ENCODE measurements at regions not wholly inside any gene's neighbourhood (a gene's known extent, or its start where the extent isn't known, plus 50 kb on each side); places are given as distances from the start of the nearest gene placed in this dataset.
"Not testable (repeated sequence)": the region's sequence is repeated elsewhere in the genome, so short reads cannot be mapped to it uniquely, and the experiment has no call there.

GRCh38 chr4:12487000-12487399 lies 997.1 kb downstream of the RAB28 start:
- H4K20me1 ChIP-seq (ENCODE audit: insufficient read depth, low read length), result no peaks in the 10 kb centered on the region
- TF ChIP-seq CTCF (IDR thresholded peaks at IDR 0.05; ENCODE audit: low read depth, low read length) (no peak), EZH2phosphoT487 (IDR thresholded peaks at IDR 0.05; ENCODE audit: low read depth) (no peak)
- no peaks in the 10 kb centered on the region for H3K79me2 ChIP-seq (ENCODE audit: low read length)

GRCh38 chr4:12472087-12472486 lies 1012.1 kb downstream of the RAB28 start:
- no peaks in the 10 kb centered on the region for H3K79me2 ChIP-seq (ENCODE audit: low read length)
- TF ChIP-seq EZH2phosphoT487 (IDR thresholded peaks at IDR 0.05; ENCODE audit: low read depth), result no peak
- TF ChIP-seq CTCF (IDR thresholded peaks at IDR 0.05; ENCODE audit: low read depth, low read length), result no peak
- no peaks in the 10 kb centered on the region for H4K20me1 ChIP-seq (ENCODE audit: insufficient read depth, low read length)
- H3K9me3 ChIP-seq (ENCODE audit: insufficient read depth, low read length), result no peaks in the 10 kb centered on the region
- no peaks in the 10 kb centered on the region for H3K36me3 ChIP-seq (replicated peaks; ENCODE audit: low read depth, low read length)
- no peak overlapping the region for H3K9ac ChIP-seq (ENCODE audit: low read length)
- H3K4me1 ChIP-seq (ENCODE audit: low read length), result no peaks in the 10 kb centered on the region
- no peak overlapping the region for H3K4me3 ChIP-seq (ENCODE audit: low read length)
- no peaks in the 10 kb centered on the region for H3K27me3 ChIP-seq (ENCODE audit: low read depth, low read length)
- no peak overlapping the region for H3K27ac ChIP-seq (ENCODE audit: low read length)
- no peak overlapping the region for H2AFZ ChIP-seq (ENCODE audit: low read depth, low read length)
- no peak overlapping the region for H3K4me2 ChIP-seq (ENCODE audit: low read length)

More at GRCh38 chr4:12487000-12487399, 997.1 kb downstream of the RAB28 start:
- Histone ChIP-seq H2AFZ (ENCODE audit: low read depth, low read length) (no peak overlapping the region), H3K27ac (ENCODE audit: low read length) (no peak overlapping the region), H3K9ac (ENCODE audit: low read length) (no peak overlapping the region), H3K4me2 (ENCODE audit: low read length) (no peak overlapping the region), H3K27me3 (ENCODE audit: low read depth, low read length) (no peaks in the 10 kb centered on the region), H3K36me3 (replicated peaks; ENCODE audit: low read depth, low read length) (no peaks in the 10 kb centered on the region), H3K9me3 (ENCODE audit: insufficient read depth, low read length) (no peaks in the 10 kb centered on the region), H3K4me3 (ENCODE audit: low read length) (no peak overlapping the region), H3K4me1 (ENCODE audit: low read length) (no peaks in the 10 kb centered on the region)

GRCh38 chr4:12471193-12471592 lies 1012.9 kb downstream of the RAB28 start:
- no peak overlapping the region for H3K9ac ChIP-seq (ENCODE audit: low read length)
- H4K20me1 ChIP-seq (ENCODE audit: insufficient read depth, low read length), result no peaks in the 10 kb centered on the region
- TF ChIP-seq CTCF (IDR thresholded peaks at IDR 0.05; ENCODE audit: low read depth, low read length) (no peak), EZH2phosphoT487 (IDR thresholded peaks at IDR 0.05; ENCODE audit: low read depth) (no peak)
- no peaks in the 10 kb centered on the region for H3K9me3 ChIP-seq (ENCODE audit: insufficient read depth, low read length)
- no peak overlapping the region for H3K27ac ChIP-seq (ENCODE audit: low read length)
- no peaks in the 10 kb centered on the region for H3K36me3 ChIP-seq (replicated peaks; ENCODE audit: low read depth, low read length)
- H3K79me2 ChIP-seq (ENCODE audit: low read length), result no peaks in the 10 kb centered on the region
- H3K4me3 ChIP-seq (ENCODE audit: low read length), result no peak overlapping the region
- H2AFZ ChIP-seq (ENCODE audit: low read depth, low read length), result no peak overlapping the region
- H3K4me2 ChIP-seq (ENCODE audit: low read length), result no peak overlapping the region
- no peaks in the 10 kb centered on the region for H3K27me3 ChIP-seq (ENCODE audit: low read depth, low read length)
- no peaks in the 10 kb centered on the region for H3K4me1 ChIP-seq (ENCODE audit: low read length)

GRCh38 chr4:12461576-12461975 lies 1022.6 kb downstream of the RAB28 start:
- H3K27me3 ChIP-seq (ENCODE audit: low read depth, low read length); H3K9me3 ChIP-seq (ENCODE audit: insufficient read depth, low read length); H3K27ac ChIP-seq (ENCODE audit: low read length); H3K36me3 ChIP-seq (replicated peaks; ENCODE audit: low read depth, low read length); H3K4me1 ChIP-seq (ENCODE audit: low read length); H3K4me3 ChIP-seq (ENCODE audit: low read length); H3K79me2 ChIP-seq (ENCODE audit: low read length); H3K4me2 ChIP-seq (ENCODE audit: low read length); H3K9ac ChIP-seq (ENCODE audit: low read length); H4K20me1 ChIP-seq (ENCODE audit: insufficient read depth, low read length); H2AFZ ChIP-seq (ENCODE audit: low read depth, low read length): not testable (repeated sequence)

- Histone ChIP-seq H3K9me3 (ENCODE audit: insufficient read depth, low read length) (no peaks in the 10 kb centered on the region), H3K27me3 (ENCODE audit: low read depth, low read length) (no peaks in the 10 kb centered on the region), H3K4me1 (ENCODE audit: low read length) (no peaks in the 10 kb centered on the region), H3K36me3 (replicated peaks; ENCODE audit: low read depth, low read length) (no peaks in the 10 kb centered on the region), H2AFZ (ENCODE audit: low read depth, low read length) (no peak overlapping the region), H3K4me3 (ENCODE audit: low read length) (no peak overlapping the region), H3K9ac (ENCODE audit: low read length) (no peak overlapping the region), H4K20me1 (ENCODE audit: insufficient read depth, low read length) (no peaks in the 10 kb centered on the region), H3K79me2 (ENCODE audit: low read length) (no peaks in the 10 kb centered on the region), H3K27ac (ENCODE audit: low read length) (no peak overlapping the region), H3K4me2 (ENCODE audit: low read length) (no peak overlapping the region)
- no peak for TF ChIP-seq EZH2phosphoT487 (IDR thresholded peaks at IDR 0.05; ENCODE audit: low read depth)
- TF ChIP-seq CTCF (IDR thresholded peaks at IDR 0.05; ENCODE audit: low read depth, low read length), result no peak
Measured at GRCh38 chr4:12459126-12459525, 1025.0 kb downstream of the RAB28 start.
